Neural cell (in vitro differentiated cells): ENCODE measurements at regions not wholly inside any gene's neighbourhood (a gene's known extent, or its start where the extent isn't known, plus 50 kb on each side); places are given as distances from the start of the nearest gene placed in this dataset.

ENCODE experiments used
- H2AFZ ChIP-seq: fragments of 200-600, 300-800 bp; sonication (generic), shearing (Covaris generic); 2 replicates; pipeline ENCODE4 v1.6.0; 2014; ENCODE audit warnings: low read depth, mild to moderate bottlenecking, antibody characterized with exemption, low read length, moderate library complexity
- H3F3A ChIP-seq: fragments of 200-600 bp; shearing (Covaris generic); 2 replicates; pipeline ENCODE4 v1.6.1; 2016; ENCODE audit warnings: mild to moderate bottlenecking, moderate library complexity, mixed read lengths, antibody characterized with exemption, low read length; ENCODE audit not compliant: insufficient read depth, poor library complexity, severe bottlenecking
- H3K27ac ChIP-seq: fragments of 200-600, 300-800 bp; sonication (generic), shearing (Covaris generic); 2 replicates; pipeline ENCODE4 v1.5.1; 2014; ENCODE audit warnings: mild to moderate bottlenecking, low read length, moderate library complexity
- H3K27me3 ChIP-seq: fragments of 300-800, 200-600 bp; sonication (generic), shearing (Covaris generic); 2 replicates; pipeline ENCODE4 v1.6.0; 2014; ENCODE audit warnings: mild to moderate bottlenecking, low read depth, low read length, moderate library complexity; ENCODE audit not compliant: insufficient read depth
- H3K36me3 ChIP-seq: fragments of 300-800, 200-600 bp; sonication (generic), shearing (Covaris generic); 2 replicates; pipeline ENCODE4 v1.5.1; 2014; ENCODE audit warnings: mild to moderate bottlenecking, antibody characterized with exemption, low read length, moderate library complexity; ENCODE audit not compliant: insufficient read depth
- H3K4me2 ChIP-seq: fragments of 300-800, 200-600 bp; sonication (generic), shearing (Covaris generic); 2 replicates; pipeline ENCODE4 v1.6.0; 2014; ENCODE audit warnings: mild to moderate bottlenecking, low read length
- H3K4me3 ChIP-seq: fragments of 300-800, 200-600 bp; sonication (generic), shearing (Covaris generic); 2 replicates; pipeline ENCODE4 v1.5.1; 2014; ENCODE audit warnings: mild to moderate bottlenecking, low read length, moderate library complexity
- H3K79me2 ChIP-seq: fragments of 200-600 bp; shearing (Covaris generic); replicated peaks from 2 replicates; pipeline ENCODE4 v1.6.0; 2014; ENCODE audit warnings: mild to moderate bottlenecking, low read length, moderate library complexity; ENCODE audit not compliant: insufficient read depth
- H3K9ac ChIP-seq: fragments of 300-800, 200-600 bp; sonication (generic), shearing (Covaris generic); 2 replicates; pipeline ENCODE4 v1.6.1; 2016; ENCODE audit warnings: mild to moderate bottlenecking, low read length, mixed read lengths
- H3K9me2 ChIP-seq: fragments of 200-600 bp; shearing (Covaris generic); 2 replicates; pipeline ENCODE4 v1.6.1; 2016; ENCODE audit warnings: mild to moderate bottlenecking, low read length, mixed read lengths; ENCODE audit not compliant: insufficient read depth
- H3K9me3 ChIP-seq: fragments of 200-600, 300-800 bp; sonication (generic), shearing (Covaris generic); 2 replicates; pipeline ENCODE4 v1.6.1; 2016; ENCODE audit warnings: mild to moderate bottlenecking, mixed run types, low read length, moderate library complexity, mixed read lengths
- H4K20me1 ChIP-seq: fragments of 200-600 bp; shearing (Covaris generic); 2 replicates; pipeline ENCODE4 v1.6.1; 2016; ENCODE audit warnings: mild to moderate bottlenecking, mixed run types; ENCODE audit not compliant: insufficient read depth
- EP300 ChIP-seq: fragments of 450-650 bp; conservative IDR thresholded peaks from 2 replicates; pipeline ENCODE4 v1.6.1; 2014; ENCODE audit warnings: antibody characterized with exemption, mild to moderate bottlenecking, moderate library complexity; ENCODE audit not compliant: poor library complexity, severe bottlenecking
- EZH2 ChIP-seq: fragments of 200-600, 300-800 bp; shearing (Covaris generic), sonication (generic); IDR thresholded peaks from 2 replicates; pipeline ENCODE4 v1.6.1; 2014; ENCODE audit warnings: antibody characterized with exemption, low read length, borderline replicate concordance, mild to moderate bottlenecking; ENCODE audit not compliant: insufficient read depth, poor library complexity, severe bottlenecking
- MXI1 ChIP-seq: fragments of 450-650 bp; conservative IDR thresholded peaks from 2 replicates; pipeline ENCODE4 v1.6.1; 2014; ENCODE audit warnings: antibody characterized with exemption, mild to moderate bottlenecking; ENCODE audit not compliant: poor library complexity, severe bottlenecking
- POLR2AphosphoS5 ChIP-seq: IDR thresholded peaks from 2 replicates; pipeline ENCODE4 v1.6.1; 2012
- RAD21 ChIP-seq: fragments of 450-650 bp; conservative IDR thresholded peaks from 2 replicates; pipeline ENCODE4 v1.6.1; 2014; ENCODE audit warnings: antibody characterized with exemption, mild to moderate bottlenecking, moderate library complexity
- SMC3 ChIP-seq: fragments of 450-650 bp; conservative IDR thresholded peaks from 2 replicates; pipeline ENCODE4 v1.6.1; 2014; ENCODE audit warnings: antibody characterized with exemption, mild to moderate bottlenecking, moderate library complexity; ENCODE audit not compliant: poor library complexity
- TAF1 ChIP-seq: IDR thresholded peaks from 2 replicates; pipeline ENCODE4 v1.6.1; 2012; ENCODE audit warnings: low read depth
- TF ChIP-seq, protein P1 (sequence below): fragments of 450-650 bp; IDR thresholded peaks from 2 replicates; pipeline ENCODE4 v1.5.1; 2014; ENCODE audit warnings: antibody characterized with exemption, mild to moderate bottlenecking, moderate library complexity; ENCODE audit not compliant: poor library complexity, severe bottlenecking
- TF ChIP-seq, protein P2 (sequence below): IDR thresholded peaks from 2 replicates; pipeline ENCODE4 v1.6.1; 2012; ENCODE audit warnings: borderline replicate concordance

DNA sequence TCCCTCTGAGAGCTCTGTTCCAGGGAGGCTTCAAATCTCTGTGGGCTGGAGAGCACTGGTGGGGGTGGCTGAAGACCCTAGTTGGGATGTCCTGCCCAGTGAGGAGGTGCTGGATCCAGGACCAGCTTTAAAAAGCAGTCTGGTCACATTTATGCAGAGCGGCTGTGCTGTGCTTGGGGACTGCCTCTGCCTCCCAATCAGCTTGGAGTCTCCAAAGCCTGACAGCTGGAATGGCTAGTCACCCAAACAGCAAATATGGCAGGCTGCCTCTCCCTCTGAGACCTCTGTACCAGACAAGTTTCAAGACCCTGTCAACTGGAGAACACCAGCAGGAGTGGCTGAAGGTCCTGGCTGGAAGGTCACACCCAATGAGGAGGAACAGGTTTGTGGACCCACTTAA, 848.1 kb upstream of the DIAPH2 start:
- H3K27me3 ChIP-seq: no peaks in the 10 kb centered on the region
- no peaks in the 10 kb centered on the region for H3K9me3 ChIP-seq
- no peaks in the 10 kb centered on the region for H3K79me2 ChIP-seq
- H3K9ac ChIP-seq: no peak overlapping the region
- no peaks in the 10 kb centered on the region for H3K36me3 ChIP-seq
- no peak overlapping the region for H2AFZ ChIP-seq
- no peaks in the 10 kb centered on the region for H4K20me1 ChIP-seq
- H3K9me2 ChIP-seq: no peaks in the 10 kb centered on the region
- no peak overlapping the region for H3K4me2 ChIP-seq
- H3K27ac ChIP-seq: no peak overlapping the region
- H3K4me3 ChIP-seq: no peak overlapping the region
- TF ChIP-seq POLR2AphosphoS5 (no peak), EP300 (no peak), MXI1 (no peak), TAF1 (no peak), SMC3 (no peak), RAD21 (no peak), EZH2 (no peak)
- TF ChIP-seq, protein P1, sequence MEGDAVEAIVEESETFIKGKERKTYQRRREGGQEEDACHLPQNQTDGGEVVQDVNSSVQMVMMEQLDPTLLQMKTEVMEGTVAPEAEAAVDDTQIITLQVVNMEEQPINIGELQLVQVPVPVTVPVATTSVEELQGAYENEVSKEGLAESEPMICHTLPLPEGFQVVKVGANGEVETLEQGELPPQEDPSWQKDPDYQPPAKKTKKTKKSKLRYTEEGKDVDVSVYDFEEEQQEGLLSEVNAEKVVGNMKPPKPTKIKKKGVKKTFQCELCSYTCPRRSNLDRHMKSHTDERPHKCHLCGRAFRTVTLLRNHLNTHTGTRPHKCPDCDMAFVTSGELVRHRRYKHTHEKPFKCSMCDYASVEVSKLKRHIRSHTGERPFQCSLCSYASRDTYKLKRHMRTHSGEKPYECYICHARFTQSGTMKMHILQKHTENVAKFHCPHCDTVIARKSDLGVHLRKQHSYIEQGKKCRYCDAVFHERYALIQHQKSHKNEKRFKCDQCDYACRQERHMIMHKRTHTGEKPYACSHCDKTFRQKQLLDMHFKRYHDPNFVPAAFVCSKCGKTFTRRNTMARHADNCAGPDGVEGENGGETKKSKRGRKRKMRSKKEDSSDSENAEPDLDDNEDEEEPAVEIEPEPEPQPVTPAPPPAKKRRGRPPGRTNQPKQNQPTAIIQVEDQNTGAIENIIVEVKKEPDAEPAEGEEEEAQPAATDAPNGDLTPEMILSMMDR: no peak
- TF ChIP-seq, protein P2, sequence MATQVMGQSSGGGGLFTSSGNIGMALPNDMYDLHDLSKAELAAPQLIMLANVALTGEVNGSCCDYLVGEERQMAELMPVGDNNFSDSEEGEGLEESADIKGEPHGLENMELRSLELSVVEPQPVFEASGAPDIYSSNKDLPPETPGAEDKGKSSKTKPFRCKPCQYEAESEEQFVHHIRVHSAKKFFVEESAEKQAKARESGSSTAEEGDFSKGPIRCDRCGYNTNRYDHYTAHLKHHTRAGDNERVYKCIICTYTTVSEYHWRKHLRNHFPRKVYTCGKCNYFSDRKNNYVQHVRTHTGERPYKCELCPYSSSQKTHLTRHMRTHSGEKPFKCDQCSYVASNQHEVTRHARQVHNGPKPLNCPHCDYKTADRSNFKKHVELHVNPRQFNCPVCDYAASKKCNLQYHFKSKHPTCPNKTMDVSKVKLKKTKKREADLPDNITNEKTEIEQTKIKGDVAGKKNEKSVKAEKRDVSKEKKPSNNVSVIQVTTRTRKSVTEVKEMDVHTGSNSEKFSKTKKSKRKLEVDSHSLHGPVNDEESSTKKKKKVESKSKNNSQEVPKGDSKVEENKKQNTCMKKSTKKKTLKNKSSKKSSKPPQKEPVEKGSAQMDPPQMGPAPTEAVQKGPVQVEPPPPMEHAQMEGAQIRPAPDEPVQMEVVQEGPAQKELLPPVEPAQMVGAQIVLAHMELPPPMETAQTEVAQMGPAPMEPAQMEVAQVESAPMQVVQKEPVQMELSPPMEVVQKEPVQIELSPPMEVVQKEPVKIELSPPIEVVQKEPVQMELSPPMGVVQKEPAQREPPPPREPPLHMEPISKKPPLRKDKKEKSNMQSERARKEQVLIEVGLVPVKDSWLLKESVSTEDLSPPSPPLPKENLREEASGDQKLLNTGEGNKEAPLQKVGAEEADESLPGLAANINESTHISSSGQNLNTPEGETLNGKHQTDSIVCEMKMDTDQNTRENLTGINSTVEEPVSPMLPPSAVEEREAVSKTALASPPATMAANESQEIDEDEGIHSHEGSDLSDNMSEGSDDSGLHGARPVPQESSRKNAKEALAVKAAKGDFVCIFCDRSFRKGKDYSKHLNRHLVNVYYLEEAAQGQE: no peak
- H3F3A ChIP-seq: no peaks in the 10 kb centered on the region

DNA sequence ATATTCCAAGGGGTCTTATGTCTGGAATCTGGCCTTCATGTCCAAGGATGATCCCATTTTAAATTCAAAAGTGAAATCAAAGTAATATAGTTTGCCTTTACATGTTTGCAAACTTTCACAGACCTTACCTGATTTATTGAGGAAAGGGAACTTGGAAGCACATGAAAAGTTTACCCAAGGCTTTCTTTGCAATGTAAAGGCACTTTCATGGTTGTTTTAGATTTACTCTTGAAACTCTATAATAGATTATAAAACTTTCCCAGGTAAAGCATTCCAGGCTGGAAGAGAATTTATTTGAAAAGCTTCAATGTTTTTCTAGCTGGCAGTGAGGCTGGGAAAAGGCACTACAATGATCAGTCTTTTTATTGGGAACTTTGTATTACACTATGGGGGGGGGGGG, 842.8 kb upstream of the DIAPH2 start:
- Histone ChIP-seq H4K20me1 (no peaks in the 10 kb centered on the region), H3K4me3 (no peak overlapping the region), H3K36me3 (no peaks in the 10 kb centered on the region), H3K9me2 (no peaks in the 10 kb centered on the region), H3K9me3 (no peaks in the 10 kb centered on the region), H3F3A (no peaks in the 10 kb centered on the region), H3K9ac (no peak overlapping the region), H2AFZ (no peak overlapping the region), H3K4me2 (no peak overlapping the region), H3K79me2 (no peaks in the 10 kb centered on the region), H3K27me3 (no peaks in the 10 kb centered on the region), H3K27ac (no peak overlapping the region)
- TF ChIP-seq SMC3: no peak
- TF ChIP-seq TAF1: no peak
- TF ChIP-seq MXI1: no peak
- TF ChIP-seq RAD21: no peak
- TF ChIP-seq POLR2AphosphoS5: no peak
- TF ChIP-seq EZH2: no peak
